ENCODE measurements at regions not wholly inside any gene's neighbourhood (a gene's known extent, or its start where the extent isn't known, plus 50 kb on each side); places are given as distances from the start of the nearest gene placed in this dataset.
"Not testable (repeated sequence)": the region's sequence is repeated elsewhere in the genome, so short reads cannot be mapped to it uniquely, and the experiment has no call there.

GRCh38 chr16:51243936-51244436, 92.9 kb upstream of the SALL1 start:
- DNase-seq: no peak
- H3K36me3 Mint-ChIP-seq: no peaks in the 10 kb centered on the region
- H3K4me3 Mint-ChIP-seq: no peak overlapping the region
- no peaks in the 10 kb centered on the region for H3K4me1 Mint-ChIP-seq
- H3K9me3 Mint-ChIP-seq (ENCODE audit: low read depth): peaks cover 14% of the 10 kb centered on the region
- no peak overlapping the region for H3K27ac Mint-ChIP-seq
- CTCF ChIA-PET: no interaction called here
- no peaks in the 10 kb centered on the region for H3K27me3 Mint-ChIP-seq
- ATAC-seq: no peak

GRCh38 chr16:51242296-51242994, 91.4 kb upstream of the SALL1 start:
- Mint-ChIP-seq H3K27me3 (no peaks in the 10 kb centered on the region), H3K9me3 (ENCODE audit: low read depth) (peaks cover 15% of the 10 kb centered on the region), H3K4me1 (no peaks in the 10 kb centered on the region), H3K36me3 (no peaks in the 10 kb centered on the region), H3K4me3 (no peak overlapping the region), H3K27ac (no peak overlapping the region)
- CTCF ChIA-PET: no interaction called here
- ATAC-seq: no peak
- DNase-seq: no peak

DNA sequence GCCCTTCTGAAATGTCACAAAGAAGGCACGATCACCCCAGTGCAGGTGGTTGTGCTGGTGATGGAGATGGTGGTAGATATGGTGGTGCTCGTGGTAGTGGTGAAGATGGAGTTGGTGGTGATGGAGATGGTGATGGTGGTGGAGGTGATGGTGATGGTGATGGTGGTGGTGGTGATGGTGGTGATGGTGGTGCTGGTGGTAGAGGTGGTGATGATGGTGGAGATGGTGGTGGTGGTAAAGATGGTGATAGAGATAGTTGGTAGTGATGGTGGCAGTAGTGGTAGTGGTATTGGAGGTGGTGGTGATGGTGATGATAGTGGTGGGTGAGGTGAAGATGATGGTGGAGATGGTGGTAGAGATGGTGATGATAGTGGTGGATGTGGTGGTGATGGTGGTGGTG, 88.1 kb upstream of the SALL1 start:
- no peak for DNase-seq
- Mint-ChIP-seq H3K27ac (no peak overlapping the region), H3K9me3 (ENCODE audit: low read depth) (peaks cover 10% of the 10 kb centered on the region), H3K36me3 (no peaks in the 10 kb centered on the region), H3K27me3 (no peaks in the 10 kb centered on the region), H3K4me1 (no peaks in the 10 kb centered on the region), H3K4me3 (no peak overlapping the region)
- ATAC-seq: no peak
- CTCF ChIA-PET: no interaction called here

DNA sequence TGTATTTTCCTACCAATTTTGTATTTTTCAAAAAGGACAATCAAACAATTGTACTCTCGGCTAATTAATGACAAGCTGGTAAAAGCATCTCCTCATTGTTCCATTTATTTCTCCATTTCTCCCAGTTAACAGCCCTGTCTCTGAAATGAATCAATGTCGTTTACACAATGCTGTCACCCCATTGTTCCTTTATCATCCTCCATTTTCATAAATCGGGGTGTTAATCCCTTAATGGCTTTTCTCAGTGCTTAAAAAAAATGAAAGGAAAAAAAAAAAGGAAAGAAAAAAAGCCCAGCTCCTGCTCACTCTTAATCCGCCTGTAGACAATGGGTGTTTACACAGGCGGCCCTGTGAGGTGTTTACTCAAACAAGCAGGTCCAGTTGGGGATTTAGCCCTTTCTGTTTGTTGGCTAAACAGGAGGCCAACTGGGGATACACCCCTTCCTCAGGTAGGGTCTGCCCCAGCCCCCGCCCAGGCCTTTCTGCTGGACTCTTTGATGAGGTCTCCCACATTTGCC, 86.8 kb upstream of the SALL1 start:
- Mint-ChIP-seq H3K4me3 (no peak overlapping the region), H3K36me3 (no peaks in the 10 kb centered on the region), H3K4me1 (no peaks in the 10 kb centered on the region), H3K9me3 (ENCODE audit: low read depth) (peaks cover 10% of the 10 kb centered on the region), H3K27ac (no peak overlapping the region), H3K27me3 (no peaks in the 10 kb centered on the region)
- ATAC-seq: no peak
- no peak for DNase-seq
- CTCF ChIA-PET: no interaction called here

DNA sequence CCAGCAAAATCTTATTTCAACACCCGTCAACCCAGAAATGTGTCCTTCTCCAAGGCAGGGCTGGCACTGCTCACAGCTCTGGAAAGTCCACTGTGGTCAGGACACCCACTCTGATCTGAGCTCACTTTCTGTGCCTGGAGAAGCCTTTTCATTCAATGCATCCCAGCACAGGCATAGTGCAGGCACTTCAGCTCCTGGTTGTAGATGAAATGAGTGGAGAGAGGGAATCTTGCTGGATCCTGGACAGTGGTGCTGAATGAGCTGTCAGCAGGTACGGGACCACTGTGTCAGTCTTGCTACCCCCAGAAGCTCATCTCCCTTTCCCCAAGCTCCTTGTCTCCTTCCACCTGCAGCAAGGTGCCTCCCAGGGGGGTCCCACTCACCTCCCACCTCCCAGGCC, 86.1 kb upstream of the SALL1 start:
- Mint-ChIP-seq H3K9me3 (ENCODE audit: low read depth) (peaks cover 10% of the 10 kb centered on the region), H3K27ac (no peak overlapping the region), H3K4me3 (no peak overlapping the region), H3K36me3 (no peaks in the 10 kb centered on the region), H3K4me1 (no peaks in the 10 kb centered on the region), H3K27me3 (no peaks in the 10 kb centered on the region)
- no peak for DNase-seq
- ATAC-seq: no peak
- CTCF ChIA-PET: no interaction called here

DNA sequence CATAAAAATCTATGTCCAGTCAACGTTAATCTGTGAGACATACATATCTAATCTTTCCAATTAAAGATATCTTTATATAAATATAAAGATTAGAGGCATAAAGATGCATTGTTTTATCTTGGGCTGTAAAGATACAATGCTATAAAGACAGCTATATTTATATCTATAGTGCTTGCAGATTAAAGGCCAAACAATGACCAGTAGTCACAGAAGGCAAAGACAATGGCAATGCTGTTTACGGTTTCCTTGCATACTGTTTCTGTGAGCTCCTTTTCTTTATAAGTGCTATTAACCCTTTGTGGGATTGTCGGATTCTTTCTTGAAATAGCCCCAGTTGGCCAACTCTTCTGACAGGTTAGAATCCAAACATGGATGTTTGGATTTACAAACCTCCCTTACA, 85.5 kb upstream of the SALL1 start:
- Mint-ChIP-seq H3K36me3 (no peaks in the 10 kb centered on the region), H3K4me1 (no peaks in the 10 kb centered on the region), H3K27ac (no peak overlapping the region), H3K27me3 (no peaks in the 10 kb centered on the region), H3K4me3 (no peak overlapping the region), H3K9me3 (ENCODE audit: low read depth) (peaks cover 10% of the 10 kb centered on the region)
- CTCF ChIA-PET: no interaction called here
- ATAC-seq (no peak), DNase-seq (no peak)

DNA sequence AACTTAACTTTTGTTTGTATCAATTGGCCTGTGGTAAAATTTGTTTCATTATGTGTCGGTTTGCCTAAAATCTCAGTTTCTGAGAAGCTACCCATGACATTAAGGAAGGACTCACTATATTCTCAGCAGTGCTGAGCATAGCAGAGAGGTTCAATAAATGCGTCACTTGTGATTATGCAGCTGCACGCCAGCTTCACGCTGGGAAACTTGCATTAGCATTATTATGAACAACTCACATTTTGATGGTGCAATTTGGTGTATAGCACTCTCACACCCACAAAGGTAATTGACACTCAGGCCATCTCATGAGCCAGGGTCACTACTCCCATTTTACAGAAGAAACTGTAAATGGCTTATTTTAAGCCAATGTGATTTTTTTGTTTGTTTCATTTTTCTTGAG, 80.6 kb upstream of the SALL1 start:
- no peaks in the 10 kb centered on the region for H3K36me3 Mint-ChIP-seq
- H3K4me1 Mint-ChIP-seq: no peaks in the 10 kb centered on the region
- no peak overlapping the region for H3K4me3 Mint-ChIP-seq
- ATAC-seq: no peak
- H3K27me3 Mint-ChIP-seq: no peaks in the 10 kb centered on the region
- no peak overlapping the region for H3K27ac Mint-ChIP-seq
- H3K9me3 Mint-ChIP-seq (ENCODE audit: low read depth): no peaks in the 10 kb centered on the region
- no peak for DNase-seq
- CTCF ChIA-PET: no interaction called here

- CTCF ChIA-PET; H3K4me1 Mint-ChIP-seq; DNase-seq; H3K36me3 Mint-ChIP-seq; H3K4me3 Mint-ChIP-seq; H3K27me3 Mint-ChIP-seq; ATAC-seq; H3K9me3 Mint-ChIP-seq (ENCODE audit: low read depth); H3K27ac Mint-ChIP-seq: not testable (repeated sequence)
Observed at GRCh38 chr16:51230035-51230434, 79.0 kb upstream of the SALL1 start.

- Mint-ChIP-seq H3K4me1 (no peaks in the 10 kb centered on the region), H3K4me3 (no peak overlapping the region), H3K27me3 (no peaks in the 10 kb centered on the region), H3K27ac (no peak overlapping the region), H3K9me3 (ENCODE audit: low read depth) (peaks cover 2% of the 10 kb centered on the region), H3K36me3 (no peaks in the 10 kb centered on the region)
- no peak for ATAC-seq
- CTCF ChIA-PET: interaction anchor here (1.0 kb wide), 1 partner anchor 12 kb away, joined by 3 read pairs; no protein-coding TSS in a partner anchor
- no peak for DNase-seq
Observed at GRCh38 chr16:51228097-51228659, 77.1 kb upstream of the SALL1 start.

GRCh38 chr16:51225878-51226277, 74.8 kb upstream of the SALL1 start:
- Mint-ChIP-seq H3K27ac (no peak overlapping the region), H3K9me3 (ENCODE audit: low read depth) (peaks cover 2% of the 10 kb centered on the region), H3K4me3 (no peak overlapping the region), H3K27me3 (no peaks in the 10 kb centered on the region), H3K4me1 (no peaks in the 10 kb centered on the region), H3K36me3 (no peaks in the 10 kb centered on the region)
- CTCF ChIA-PET: no interaction called here
- no peak for DNase-seq
- no peak for ATAC-seq

DNA sequence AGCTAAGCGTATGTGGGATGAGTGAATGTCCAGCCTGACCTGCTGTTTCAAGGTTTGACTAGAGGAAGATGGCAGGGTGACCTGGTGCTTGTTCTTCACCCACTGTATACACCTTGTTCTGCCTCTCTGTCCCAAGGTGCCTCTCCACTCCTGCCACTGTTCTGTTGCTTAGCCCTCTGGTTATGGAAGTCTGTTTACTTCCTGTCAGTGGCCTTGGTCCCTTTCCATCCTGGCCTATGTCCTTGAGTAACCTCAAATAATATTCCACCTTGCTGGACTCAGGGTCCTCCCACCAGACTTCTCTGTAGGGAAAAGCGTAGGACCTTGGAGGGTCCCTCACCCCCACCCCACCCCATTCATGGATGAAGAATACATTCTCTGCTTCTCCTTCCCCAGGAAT, 73.2 kb upstream of the SALL1 start:
- DNase-seq (no peak), ATAC-seq (no peak)
- Mint-ChIP-seq H3K4me3 (no peak overlapping the region), H3K4me1 (no peaks in the 10 kb centered on the region), H3K36me3 (no peaks in the 10 kb centered on the region), H3K27me3 (no peaks in the 10 kb centered on the region), H3K27ac (no peak overlapping the region), H3K9me3 (ENCODE audit: low read depth) (peaks cover 4% of the 10 kb centered on the region)
- CTCF ChIA-PET: no interaction called here

DNA sequence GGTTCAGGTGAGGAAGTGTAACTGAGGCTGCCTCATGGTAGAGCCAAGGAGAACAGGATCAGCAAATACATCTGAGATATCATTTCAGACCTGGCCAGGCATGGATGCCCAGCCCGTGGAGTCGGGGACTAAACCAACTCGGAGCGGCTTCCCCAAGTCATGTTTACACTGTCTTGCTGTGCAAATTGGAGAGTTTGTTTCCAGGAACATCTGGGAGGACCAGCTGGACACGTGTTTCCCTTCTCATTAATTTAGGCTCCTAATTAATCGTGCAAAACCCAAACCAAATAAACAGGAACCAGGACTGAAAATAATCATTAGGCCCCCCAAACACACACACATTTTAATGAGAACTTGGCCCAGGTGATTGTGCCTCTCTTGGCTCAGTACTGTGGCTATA, 70.9 kb upstream of the SALL1 start:
- Mint-ChIP-seq H3K36me3 (no peaks in the 10 kb centered on the region), H3K27me3 (no peaks in the 10 kb centered on the region), H3K4me1 (no peaks in the 10 kb centered on the region), H3K4me3 (no peak overlapping the region), H3K27ac (no peak overlapping the region), H3K9me3 (ENCODE audit: low read depth) (peaks cover 4% of the 10 kb centered on the region)
- CTCF ChIA-PET: no interaction called here
- ATAC-seq (no peak), DNase-seq (no peak)

DNA sequence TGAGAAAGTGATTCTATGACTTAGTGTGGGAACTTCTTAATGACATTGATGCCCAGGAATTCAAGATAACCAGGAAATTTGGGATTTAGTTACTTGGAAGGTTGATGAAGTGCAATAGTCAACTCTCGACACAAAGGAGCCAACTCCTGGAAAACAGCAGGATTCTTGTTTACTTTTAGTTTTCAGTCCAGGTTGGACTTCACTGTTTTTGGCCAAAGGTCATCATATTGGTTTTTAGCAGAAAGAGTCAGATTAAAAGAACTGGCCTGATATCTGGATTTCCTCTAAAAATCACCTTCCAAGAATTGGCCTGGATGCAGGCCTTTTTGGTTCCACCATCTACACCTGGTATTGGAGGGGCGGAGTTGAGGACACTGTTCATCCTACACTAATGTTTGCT, 60.1 kb upstream of the SALL1 start:
- Mint-ChIP-seq H3K9me3 (ENCODE audit: low read depth) (peaks cover 2% of the 10 kb centered on the region), H3K27me3 (no peaks in the 10 kb centered on the region), H3K27ac (no peak overlapping the region), H3K4me3 (no peak overlapping the region), H3K36me3 (no peaks in the 10 kb centered on the region), H3K4me1 (no peaks in the 10 kb centered on the region)
- ATAC-seq: no peak
- DNase-seq: no peak
- CTCF ChIA-PET: no interaction called here

DNA sequence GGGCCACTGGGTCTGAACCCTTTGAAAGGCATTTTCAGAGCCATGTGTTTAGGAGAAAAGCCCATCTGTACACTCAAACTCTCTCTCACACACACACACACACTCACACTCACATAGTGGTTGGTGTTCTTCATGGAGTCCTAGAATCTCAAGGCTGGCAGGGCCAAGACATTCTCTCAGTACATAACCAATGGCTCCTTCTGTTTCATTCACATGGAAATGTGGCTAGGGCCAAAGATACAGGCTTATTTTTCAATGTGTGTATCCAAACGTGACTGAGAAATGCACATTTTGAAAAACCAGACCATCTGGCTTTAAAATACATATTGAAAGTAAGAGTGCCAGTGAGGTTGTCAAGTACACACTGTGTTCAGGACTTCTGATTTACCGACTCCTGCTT, 59.0 kb upstream of the SALL1 start:
- H3K36me3 Mint-ChIP-seq: no peaks in the 10 kb centered on the region
- CTCF ChIA-PET: no interaction called here
- no peak overlapping the region for H3K27ac Mint-ChIP-seq
- no peaks in the 10 kb centered on the region for H3K27me3 Mint-ChIP-seq
- H3K9me3 Mint-ChIP-seq (ENCODE audit: low read depth): peaks cover 2% of the 10 kb centered on the region
- ATAC-seq (no peak), DNase-seq (no peak)
- no peaks in the 10 kb centered on the region for H3K4me1 Mint-ChIP-seq
- H3K4me3 Mint-ChIP-seq: no peak overlapping the region

Measured in activated CD8-positive, alpha-beta memory T cell treated with anti-CD3 and anti-CD28 coated beads, Interleukin-2, amount 10 ng/mL, durations not matched to agents 7 days and 5 days (primary cell).